ENCODE measurements at regions not wholly inside any gene's neighbourhood (a gene's known extent, or its start where the extent isn't known, plus 50 kb on each side); places are given as distances from the start of the nearest gene placed in this dataset.

- TF ChIP-seq CTCF (IDR thresholded peaks at IDR 0.05; ENCODE audit: low read depth, low read length, poor library complexity, severe bottlenecking): no peak
- TF ChIP-seq EZH2phosphoT487 (IDR thresholded peaks at IDR 0.05; ENCODE audit: borderline replicate concordance, low read length): no peak
Observed at GRCh38 chr11:79822766-79823165, 381.9 kb upstream of the TENM4 start.
